22Rv1 (cell line): ENCODE measurements at regions not wholly inside any gene's neighbourhood (a gene's known extent, or its start where the extent isn't known, plus 50 kb on each side); places are given as distances from the start of the nearest gene placed in this dataset.

Source experiments
- CTCF ChIP-seq: fragments of 450-650 bp; IDR thresholded peaks from 2 replicates; pipeline ENCODE4 v1.5.1; 2017; ENCODE audit warnings: mild to moderate bottlenecking
- ZFX ChIP-seq: fragments of 450-650 bp; IDR thresholded peaks from 2 replicates; pipeline ENCODE4 v1.6.1; 2017; ENCODE audit warnings: antibody characterized with exemption, borderline replicate concordance

DNA sequence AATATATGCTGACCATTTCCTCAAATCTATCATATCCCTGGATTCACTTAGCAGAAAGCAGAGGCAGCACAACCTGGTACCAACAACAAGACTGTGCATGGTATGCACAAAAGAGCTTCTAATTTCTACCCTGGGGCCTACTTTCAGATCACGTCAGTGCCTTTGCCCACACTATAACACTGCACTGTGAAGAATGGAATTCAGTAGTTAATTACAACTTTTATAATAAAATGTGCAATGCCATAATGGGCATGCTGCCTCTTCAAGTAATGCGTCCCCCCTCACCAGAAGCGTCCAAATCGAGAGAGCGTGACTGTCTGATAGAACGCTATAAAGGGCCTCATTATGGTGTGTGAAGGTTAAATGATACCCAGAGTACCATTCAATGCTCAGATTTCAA lies 328.1 kb upstream of the PKDCC start:
- TF ChIP-seq CTCF: no peak
- no peak for TF ChIP-seq ZFX
